T-cell (primary cell): ENCODE measurements at regions not wholly inside any gene's neighbourhood (a gene's known extent, or its start where the extent isn't known, plus 50 kb on each side); places are given as distances from the start of the nearest gene placed in this dataset.

Experiments used
- ATAC-seq, 4 experiments: fragments of 200-7000 bp in 3 of 4; fragments of 150-1000 bp in 1 of 4; cut with Tn5 transposase; replicated peaks in 1 of 4; 1 replicate in 3 of 4; 2 replicates in 1 of 4; pipeline ENCODE4 v1.10.0; 2021; ENCODE audit warnings: moderate library complexity in 3 of 4, mild to moderate bottlenecking in 2 of 4, moderate number of reproducible peaks in 1 of 4
- CTCF ChIA-PET, 2 donors: fragments of 300-600 bp; sonication (Branson Sonifier 250); formaldehyde crosslinking; loops; one replicate each; lab custom pipeline; 2022; ENCODE audit warnings: antibody characterized with exemption in 2 of 2; lab: Charles Lee
- POLR2A ChIA-PET, 2 donors: fragments of 300-600 bp; sonication (Branson Sonifier 250); formaldehyde crosslinking; loops; one replicate each; lab custom pipeline; 2022; ENCODE audit warnings: antibody characterized with exemption in 2 of 2; lab: Charles Lee
- DNase-seq, 35 experiments: peaks; one replicate each; pipeline versions ENCODE4 v3.0.0 to v3.0.0-alpha.2; 2013 to 2023
- H3K27ac ChIP-seq: one replicate; pipeline ENCODE4 v1.5.1; 2013; ENCODE audit warnings: low read length
- H3K27me3 ChIP-seq, 2 experiments: replicated peaks in 1 of 2; 1 replicate in 1 of 2; 2 replicates in 1 of 2; pipeline versions ENCODE4 v1.6.1 to v1.7.0; 2013; ENCODE audit warnings: low read length in 1 of 2, mixed read lengths in 1 of 2; ENCODE audit not compliant: control insufficient read depth in 2 of 2, insufficient read depth in 2 of 2; ENCODE audit errors: extremely low read depth in 1 of 2
- H3K36me3 ChIP-seq, 2 donors: 1 replicate in 1 of 2; 2 replicates in 1 of 2; pipeline versions ENCODE4 v1.6.1 to v1.7.0; 2013; ENCODE audit warnings: low read length in 1 of 2; ENCODE audit not compliant: control insufficient read depth in 2 of 2, insufficient read depth in 1 of 2; ENCODE audit errors: extremely low read depth in 1 of 2
- H3K4me1 ChIP-seq, 2 experiments: 1 replicate in 1 of 2; 2 replicates in 1 of 2; pipeline versions ENCODE4 v1.6.1 to v1.7.0; 2013; ENCODE audit warnings: low read length in 2 of 2, mixed read lengths in 1 of 2; ENCODE audit not compliant: insufficient read depth in 2 of 2, control insufficient read depth in 1 of 2; ENCODE audit errors: extremely low read depth in 1 of 2
- H3K4me3 ChIP-seq, 2 donors: 1 replicate in 1 of 2; 2 replicates in 1 of 2; pipeline versions ENCODE4 v1.5.1 to v1.7.0; 2013; ENCODE audit warnings: mild to moderate bottlenecking in 2 of 2, low read length in 1 of 2, moderate library complexity in 1 of 2; ENCODE audit not compliant: control insufficient read depth in 1 of 2; ENCODE audit errors: extremely low read depth in 1 of 2
- H3K9me3 ChIP-seq: 2 replicates; pipeline ENCODE4 v1.7.0; 2013
- H3K27ac Mint-ChIP-seq, 2 donors: one replicate each; pipeline ENCODE4 v1.8.0; 2020 to 2021; ENCODE audit warnings: mild to moderate bottlenecking in 2 of 2, mixed read lengths in 2 of 2
- H3K27me3 Mint-ChIP-seq, 2 donors: one replicate each; pipeline ENCODE4 v1.8.0; 2021 to 2022; ENCODE audit warnings: mixed read lengths in 2 of 2
- H3K36me3 Mint-ChIP-seq: one replicate; pipeline ENCODE4 v1.8.0; 2021; ENCODE audit warnings: mixed read lengths
- H3K4me1 Mint-ChIP-seq, 3 donors: one replicate each; pipeline ENCODE4 v1.8.0; 2020 to 2022; ENCODE audit warnings: mixed read lengths in 3 of 3, mild to moderate bottlenecking in 1 of 3
- H3K4me3 Mint-ChIP-seq, 3 donors: one replicate each; pipeline ENCODE4 v1.8.0; 2020 to 2022; ENCODE audit warnings: mild to moderate bottlenecking in 3 of 3, mixed read lengths in 3 of 3, moderate library complexity in 3 of 3
- H3K9me3 Mint-ChIP-seq, 3 donors: one replicate each; pipeline ENCODE4 v1.8.0; 2020 to 2022; ENCODE audit warnings: mixed read lengths in 3 of 3
- WGBS: methylation state at CpG from one replicate; pipeline ENCODE4 v1.1.5; 2013; ENCODE audit warnings: missing lambda C conversion rate; ENCODE audit not compliant: insufficient coverage; 5-methylcytosine and 5-hydroxymethylcytosine counted together

GRCh38 chr2:147449323-147449991, 395.4 kb upstream of the ACVR2A start:
- WGBS = 33% methylated on average over 3 of the region's 7 CpGs

GRCh38 chr2:147442816-147443215, 402.0 kb upstream of the ACVR2A start:
- H3K27ac Mint-ChIP-seq = no peak overlapping the region
- no peak overlapping the region for H3K4me3 Mint-ChIP-seq
- CTCF ChIA-PET = no interaction called here
- Histone ChIP-seq H3K27ac (no peak overlapping the region), H3K4me3 (no peak overlapping the region), H3K9me3 (no peaks in the 10 kb centered on the region), H3K27me3 (no peaks in the 10 kb centered on the region), H3K4me1 (no peaks in the 10 kb centered on the region), H3K36me3 (no peaks in the 10 kb centered on the region)
- POLR2A ChIA-PET = no interaction called here
- ATAC-seq (no peak), DNase-seq (no peak)
- no peaks in the 10 kb centered on the region for H3K4me1 Mint-ChIP-seq
- 95% methylated on average over 2 of the region's 3 CpGs for WGBS
- H3K36me3 Mint-ChIP-seq = no peaks in the 10 kb centered on the region
- H3K9me3 Mint-ChIP-seq = peaks cover 0 to 4% (median 0%) of the 10 kb centered on the region in 3 donors
- H3K27me3 Mint-ChIP-seq = no peaks in the 10 kb centered on the region

More at GRCh38 chr2:147449323-147449991, 395.4 kb upstream of the ACVR2A start:
- Mint-ChIP-seq H3K27ac (peak overlapping the region; percentile 79 to 95), H3K4me3 (peak overlapping the region in 2 of 3 donors; percentile 1 to 67), H3K4me1 (peaks cover 11 to 28% (median 12%) of the 10 kb centered on the region in 3 donors), H3K27me3 (no peaks in the 10 kb centered on the region), H3K36me3 (no peaks in the 10 kb centered on the region), H3K9me3 (peaks cover 0 to 4% (median 0%) of the 10 kb centered on the region in 3 donors)
- Histone ChIP-seq H3K4me1 (peaks cover 0 to 4% of the 10 kb centered on the region in 2 experiments), H3K27ac (peak overlapping the region; percentile 66), H3K4me3 (no peak overlapping the region), H3K27me3 (no peaks in the 10 kb centered on the region), H3K36me3 (no peaks in the 10 kb centered on the region), H3K9me3 (no peaks in the 10 kb centered on the region)
- DNase-seq = peak in 30 of 35 experiments; percentile 0 to 57 (median 10)
- CTCF ChIA-PET = no interaction called here
- peak; percentile 79 to 88 (median 81) for ATAC-seq
- POLR2A ChIA-PET = interaction anchor here in 1 of 2 donors (0.7 kb wide), 1 partner anchor 215 kb away, joined by 3 read pairs; no protein-coding TSS in a partner anchor

- H3K4me1 ChIP-seq = no peaks in the 10 kb centered on the region
- no peaks in the 10 kb centered on the region for H3K27me3 ChIP-seq
- Mint-ChIP-seq H3K36me3 (no peaks in the 10 kb centered on the region), H3K27me3 (no peaks in the 10 kb centered on the region), H3K4me1 (no peaks in the 10 kb centered on the region), H3K4me3 (no peak overlapping the region), H3K27ac (no peak overlapping the region), H3K9me3 (peaks cover 0 to 4% (median 0%) of the 10 kb centered on the region in 3 donors)
- H3K27ac ChIP-seq = no peak overlapping the region
- WGBS = no CpG with 5 or more reads among the region's 3 CpGs
- no peaks in the 10 kb centered on the region for H3K36me3 ChIP-seq
- ChIA-PET POLR2A (no interaction called here), CTCF (interaction anchor here in 1 of 2 donors (0.5 kb wide), 1 partner anchor 13 kb away, joined by 3 read pairs; no protein-coding TSS in a partner anchor)
- no peaks in the 10 kb centered on the region for H3K9me3 ChIP-seq
- ATAC-seq (no peak), DNase-seq (no peak)
- H3K4me3 ChIP-seq = no peak overlapping the region
Observed at GRCh38 chr2:147441182-147441581, 403.6 kb upstream of the ACVR2A start.

- Histone ChIP-seq H3K4me3 (no peak overlapping the region), H3K27me3 (no peaks in the 10 kb centered on the region), H3K36me3 (no peaks in the 10 kb centered on the region), H3K4me1 (no peaks in the 10 kb centered on the region), H3K9me3 (no peaks in the 10 kb centered on the region), H3K27ac (no peak overlapping the region)
- Mint-ChIP-seq H3K4me3 (no peak overlapping the region), H3K36me3 (no peaks in the 10 kb centered on the region), H3K9me3 (peaks cover 0 to under 1% (median 0%) of the 10 kb centered on the region in 3 donors), H3K27ac (no peak overlapping the region), H3K4me1 (no peaks in the 10 kb centered on the region), H3K27me3 (no peaks in the 10 kb centered on the region)
- ATAC-seq = no peak
- POLR2A ChIA-PET = no interaction called here
- no peak for DNase-seq
- 100% methylated on average over 1 of the region's 1 CpG for WGBS
- CTCF ChIA-PET = interaction anchor here in 1 of 2 donors (0.5 kb wide), 1 partner anchor 12 kb away, joined by 3 read pairs; no protein-coding TSS in a partner anchor
Observed at GRCh38 chr2:147440734-147441133, 404.1 kb upstream of the ACVR2A start.

GRCh38 chr2:147439986-147440385, 404.8 kb upstream of the ACVR2A start:
- Mint-ChIP-seq H3K4me3 (no peak overlapping the region), H3K36me3 (no peaks in the 10 kb centered on the region), H3K4me1 (no peaks in the 10 kb centered on the region), H3K9me3 (no peaks in the 10 kb centered on the region), H3K27ac (no peak overlapping the region), H3K27me3 (no peaks in the 10 kb centered on the region)
- no peaks in the 10 kb centered on the region for H3K27me3 ChIP-seq
- H3K36me3 ChIP-seq = no peaks in the 10 kb centered on the region
- POLR2A ChIA-PET = no interaction called here
- DNase-seq = no peak
- H3K4me3 ChIP-seq = no peak overlapping the region
- ATAC-seq = no peak
- H3K4me1 ChIP-seq = no peaks in the 10 kb centered on the region
- H3K9me3 ChIP-seq = no peaks in the 10 kb centered on the region
- CTCF ChIA-PET = no interaction called here
- no peak overlapping the region for H3K27ac ChIP-seq

- no peak overlapping the region for H3K27ac Mint-ChIP-seq
- DNase-seq (no peak), ATAC-seq (no peak)
- no peaks in the 10 kb centered on the region for H3K36me3 Mint-ChIP-seq
- WGBS = 97% methylated on average over 5 of the region's 8 CpGs
- no peak overlapping the region for H3K4me3 ChIP-seq
- no peaks in the 10 kb centered on the region for H3K27me3 ChIP-seq
- ChIA-PET POLR2A (no interaction called here), CTCF (no interaction called here)
- H3K27me3 Mint-ChIP-seq = no peaks in the 10 kb centered on the region
- no peaks in the 10 kb centered on the region for H3K9me3 Mint-ChIP-seq
- H3K4me3 Mint-ChIP-seq = no peak overlapping the region
- H3K36me3 ChIP-seq = no peaks in the 10 kb centered on the region
- no peaks in the 10 kb centered on the region for H3K4me1 Mint-ChIP-seq
- no peaks in the 10 kb centered on the region for H3K4me1 ChIP-seq
- H3K9me3 ChIP-seq = no peaks in the 10 kb centered on the region
- no peak overlapping the region for H3K27ac ChIP-seq
Observed at GRCh38 chr2:147438882-147439281, 405.9 kb upstream of the ACVR2A start.
